Esophagus (tissue), 2 donors: ENCODE measurements at regions not wholly inside any gene's neighbourhood (a gene's known extent, or its start where the extent isn't known, plus 50 kb on each side); places are given as distances from the start of the nearest gene placed in this dataset.
"Not testable (repeated sequence)": the region's sequence is repeated elsewhere in the genome, so short reads cannot be mapped to it uniquely, and the experiment has no call there.

ENCODE experiments used
- H3K27ac ChIP-seq, 2 donors: one replicate each; pipeline ENCODE4 v1.5.1; 2013; ENCODE audit warnings: low read depth in 2 of 2, mild to moderate bottlenecking in 2 of 2, inconsistent platforms in 1 of 2, low read length in 1 of 2, moderate library complexity in 1 of 2
- H3K27me3 ChIP-seq, 2 donors: one replicate each; pipeline ENCODE4 v1.6.1; 2013; ENCODE audit warnings: low read length in 2 of 2, control low read depth in 1 of 2, mild to moderate bottlenecking in 1 of 2; ENCODE audit not compliant: insufficient read depth in 2 of 2, control insufficient read depth in 1 of 2
- H3K36me3 ChIP-seq, 2 donors: one replicate each; pipeline ENCODE4 v1.6.1; 2013; ENCODE audit warnings: low read length in 1 of 2; ENCODE audit not compliant: control insufficient read depth in 2 of 2, insufficient read depth in 2 of 2
- H3K4me1 ChIP-seq, 2 donors: one replicate each; pipeline ENCODE4 v1.6.1; 2013; ENCODE audit warnings: low read length in 1 of 2; ENCODE audit not compliant: control insufficient read depth in 2 of 2, insufficient read depth in 2 of 2
- H3K4me3 ChIP-seq, 2 donors: one replicate each; pipeline ENCODE4 v1.5.1; 2013; ENCODE audit warnings: low read length in 2 of 2, mild to moderate bottlenecking in 2 of 2, low read depth in 1 of 2, moderate library complexity in 1 of 2
- H3K9me3 ChIP-seq, 2 donors: one replicate each; pipeline ENCODE4 v1.6.1; 2013; ENCODE audit warnings: mild to moderate bottlenecking in 2 of 2, low read depth in 1 of 2, low read length in 1 of 2, moderate library complexity in 1 of 2; ENCODE audit not compliant: control insufficient read depth in 2 of 2, insufficient read depth in 1 of 2
- WGBS, 2 donors: extraction: QIAGEN DNeasy Blood & Tissue Kit; methylation state at CpG; one replicate each; pipeline ENCODE4 v1.1.7; 2013; 5-methylcytosine and 5-hydroxymethylcytosine counted together
- donor health status: healthy with polysubstance abuse.
- donor health status: Bipolar disorder and iron deficiency.

GRCh38 chr9:107792006-107792405 is 302.4 kb upstream of the KLF4 start:
- Histone ChIP-seq H3K27me3 (no peaks in the 10 kb centered on the region), H3K4me1 (no peaks in the 10 kb centered on the region), H3K36me3 (no peaks in the 10 kb centered on the region), H3K9me3 (no peaks in the 10 kb centered on the region), H3K27ac (no peak overlapping the region), H3K4me3 (no peak overlapping the region)
- 78 to 88% methylated on average over 3 of the region's 3 CpGs for WGBS, 2 donors

GRCh38 chr9:107789001-107789700 is 299.6 kb upstream of the KLF4 start:
- H3K4me3 ChIP-seq, result no peak overlapping the region
- H3K4me1 ChIP-seq, result no peaks in the 10 kb centered on the region
- H3K27me3 ChIP-seq, result no peaks in the 10 kb centered on the region
- H3K9me3 ChIP-seq, result no peaks in the 10 kb centered on the region
- 89 to 94% methylated on average over 4 of the region's 4 CpGs for WGBS, 2 donors
- no peak overlapping the region for H3K27ac ChIP-seq
- no peaks in the 10 kb centered on the region for H3K36me3 ChIP-seq

GRCh38 chr9:107786561-107786960 is 297.0 kb upstream of the KLF4 start:
- no peaks in the 10 kb centered on the region for H3K36me3 ChIP-seq
- 89 to 91% methylated on average over 2 of the region's 2 CpGs for WGBS, 2 donors
- H3K4me3 ChIP-seq, result no peak overlapping the region
- no peaks in the 10 kb centered on the region for H3K9me3 ChIP-seq
- H3K4me1 ChIP-seq, result no peaks in the 10 kb centered on the region
- no peak overlapping the region for H3K27ac ChIP-seq
- no peaks in the 10 kb centered on the region for H3K27me3 ChIP-seq

GRCh38 chr9:107784235-107784958 is 294.8 kb upstream of the KLF4 start:
- H3K4me3 ChIP-seq, result no peak overlapping the region
- no peaks in the 10 kb centered on the region for H3K4me1 ChIP-seq
- H3K27ac ChIP-seq, result no peak overlapping the region
- no peaks in the 10 kb centered on the region for H3K36me3 ChIP-seq
- H3K27me3 ChIP-seq, result no peaks in the 10 kb centered on the region
- WGBS, 2 donors, result 56 to 68% methylated on average over 12 of the region's 12 CpGs
- no peaks in the 10 kb centered on the region for H3K9me3 ChIP-seq

- no peak overlapping the region for H3K4me3 ChIP-seq
- H3K9me3 ChIP-seq, result no peaks in the 10 kb centered on the region
- H3K36me3 ChIP-seq, result no peaks in the 10 kb centered on the region
- H3K27me3 ChIP-seq, result no peaks in the 10 kb centered on the region
- no peaks in the 10 kb centered on the region for H3K4me1 ChIP-seq
- H3K27ac ChIP-seq, result no peak overlapping the region
- 92 to 93% methylated on average over 4 of the region's 4 CpGs for WGBS, 2 donors
Observed at GRCh38 chr9:107782789-107783188, 293.2 kb upstream of the KLF4 start.

GRCh38 chr9:107782381-107782780 is 292.8 kb upstream of the KLF4 start:
- Histone ChIP-seq H3K9me3 (no peaks in the 10 kb centered on the region), H3K4me3 (no peak overlapping the region), H3K27ac (no peak overlapping the region), H3K27me3 (no peaks in the 10 kb centered on the region), H3K4me1 (no peaks in the 10 kb centered on the region), H3K36me3 (no peaks in the 10 kb centered on the region)
- WGBS, 2 donors, result 42 to 54% methylated on average over 3 of the region's 3 CpGs

- H3K4me3 ChIP-seq, result no peak overlapping the region
- H3K4me1 ChIP-seq, result no peaks in the 10 kb centered on the region
- WGBS, 2 donors, result 57 to 58% methylated on average over 3 of the region's 3 CpGs
- H3K9me3 ChIP-seq, result no peaks in the 10 kb centered on the region
- no peak overlapping the region for H3K27ac ChIP-seq
- H3K27me3 ChIP-seq, result no peaks in the 10 kb centered on the region
- H3K36me3 ChIP-seq, result no peaks in the 10 kb centered on the region
Observed at GRCh38 chr9:107780960-107781359, 291.4 kb upstream of the KLF4 start.

- 82 to 83% methylated on average over 3 of the region's 3 CpGs for WGBS, 2 donors
- Histone ChIP-seq H3K36me3 (no peaks in the 10 kb centered on the region), H3K4me3 (no peak overlapping the region), H3K27me3 (no peaks in the 10 kb centered on the region), H3K27ac (no peak overlapping the region), H3K9me3 (no peaks in the 10 kb centered on the region), H3K4me1 (no peaks in the 10 kb centered on the region)
Observed at GRCh38 chr9:107779731-107780130, 290.2 kb upstream of the KLF4 start.

- no peaks in the 10 kb centered on the region for H3K36me3 ChIP-seq
- H3K27ac ChIP-seq, result no peak overlapping the region
- H3K9me3 ChIP-seq, result no peaks in the 10 kb centered on the region
- no peaks in the 10 kb centered on the region for H3K27me3 ChIP-seq
- H3K4me3 ChIP-seq, result no peak overlapping the region
- H3K4me1 ChIP-seq, result no peaks in the 10 kb centered on the region
- WGBS, 2 donors, result 84 to 89% methylated on average over 1 of the region's 1 CpG
Observed at GRCh38 chr9:107778661-107779060, 289.1 kb upstream of the KLF4 start.

GRCh38 chr9:107774099-107774498 is 284.5 kb upstream of the KLF4 start:
- H3K4me1 ChIP-seq, H3K36me3 ChIP-seq, H3K27me3 ChIP-seq, H3K27ac ChIP-seq, H3K9me3 ChIP-seq, H3K4me3 ChIP-seq: not testable (repeated sequence)
- WGBS, 2 donors, result 51 to 69% methylated on average over 2 of the region's 2 CpGs
